C4-2B (cell line): ENCODE measurements at regions not wholly inside any gene's neighbourhood (a gene's known extent, or its start where the extent isn't known, plus 50 kb on each side); places are given as distances from the start of the nearest gene placed in this dataset.
A peak's percentile ranks its signal among the peaks of the same experiment; 100 is the strongest.
"Not testable (repeated sequence)": the region's sequence is repeated elsewhere in the genome, so short reads cannot be mapped to it uniquely, and the experiment has no call there.

Source experiments
- H3K27ac ChIP-seq: fragments of 450-650 bp; 2 replicates; pipeline ENCODE4 v1.5.1; 2017
- ZFX ChIP-seq: fragments of 450-650 bp; IDR thresholded peaks from 2 replicates; pipeline ENCODE4 v1.6.1; 2017
- TF ChIP-seq, protein P1 (sequence below): fragments of 450-650 bp; conservative IDR thresholded peaks from 2 replicates; pipeline ENCODE4 v1.5.1; 2017; ENCODE audit warnings: mild to moderate bottlenecking

DNA sequence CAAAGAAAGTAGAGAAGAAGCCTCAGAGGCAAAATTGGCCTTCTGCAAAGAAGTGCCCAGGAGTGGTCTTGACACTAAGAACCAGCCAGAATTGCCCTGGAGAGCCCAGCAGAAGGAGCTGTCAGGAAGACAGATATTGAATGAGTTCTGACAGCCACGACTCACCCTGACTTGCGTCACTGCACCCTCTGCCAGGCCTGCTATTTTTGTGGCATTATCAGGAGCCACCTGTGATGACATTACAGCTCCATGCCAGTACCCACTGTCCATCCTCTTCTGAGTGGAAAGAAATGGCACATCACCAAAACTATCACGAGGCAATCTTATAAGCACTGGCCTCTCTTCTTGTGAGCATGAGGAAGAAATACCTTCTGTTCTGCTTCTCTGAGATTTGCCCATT lies 67.7 kb downstream of the SMIM20 start:
- H3K27ac ChIP-seq: no peak overlapping the region
- TF ChIP-seq, protein P1, sequence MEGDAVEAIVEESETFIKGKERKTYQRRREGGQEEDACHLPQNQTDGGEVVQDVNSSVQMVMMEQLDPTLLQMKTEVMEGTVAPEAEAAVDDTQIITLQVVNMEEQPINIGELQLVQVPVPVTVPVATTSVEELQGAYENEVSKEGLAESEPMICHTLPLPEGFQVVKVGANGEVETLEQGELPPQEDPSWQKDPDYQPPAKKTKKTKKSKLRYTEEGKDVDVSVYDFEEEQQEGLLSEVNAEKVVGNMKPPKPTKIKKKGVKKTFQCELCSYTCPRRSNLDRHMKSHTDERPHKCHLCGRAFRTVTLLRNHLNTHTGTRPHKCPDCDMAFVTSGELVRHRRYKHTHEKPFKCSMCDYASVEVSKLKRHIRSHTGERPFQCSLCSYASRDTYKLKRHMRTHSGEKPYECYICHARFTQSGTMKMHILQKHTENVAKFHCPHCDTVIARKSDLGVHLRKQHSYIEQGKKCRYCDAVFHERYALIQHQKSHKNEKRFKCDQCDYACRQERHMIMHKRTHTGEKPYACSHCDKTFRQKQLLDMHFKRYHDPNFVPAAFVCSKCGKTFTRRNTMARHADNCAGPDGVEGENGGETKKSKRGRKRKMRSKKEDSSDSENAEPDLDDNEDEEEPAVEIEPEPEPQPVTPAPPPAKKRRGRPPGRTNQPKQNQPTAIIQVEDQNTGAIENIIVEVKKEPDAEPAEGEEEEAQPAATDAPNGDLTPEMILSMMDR: no peak
- TF ChIP-seq ZFX: no peak

- TF ChIP-seq ZFX: no peak
- TF ChIP-seq, protein P1: no peak
Measured at GRCh38 chr4:25982962-25983361, 68.9 kb downstream of the SMIM20 start.

DNA sequence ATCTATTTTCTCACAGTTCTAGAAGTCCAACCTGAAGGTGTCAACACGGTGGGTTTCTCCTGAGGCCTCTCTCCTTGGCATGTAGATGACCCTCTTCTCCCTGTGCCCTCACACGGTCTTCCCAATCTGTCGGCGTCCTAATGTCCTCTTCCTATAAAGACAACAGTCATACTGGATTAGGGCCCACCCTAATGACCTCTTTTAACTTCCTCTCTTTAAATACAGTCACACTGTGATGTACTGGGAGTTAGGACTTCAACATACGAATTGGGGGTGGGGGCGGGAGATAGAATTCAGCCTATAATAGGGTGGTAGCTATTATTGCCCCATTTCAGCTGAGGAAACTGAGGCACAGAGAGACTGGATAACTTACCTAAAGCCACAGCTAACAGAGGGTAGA lies 70.2 kb downstream of the SMIM20 start:
- TF ChIP-seq, protein P1: no peak
- TF ChIP-seq ZFX: no peak
- no peak overlapping the region for H3K27ac ChIP-seq

More at GRCh38 chr4:25982962-25983361, 68.9 kb downstream of the SMIM20 start:
- no peak overlapping the region for H3K27ac ChIP-seq

- H3K27ac ChIP-seq: no peak overlapping the region
- TF ChIP-seq, protein P1: no peak
Measured at GRCh38 chr4:25984796-25985195, 70.8 kb downstream of the SMIM20 start.

DNA sequence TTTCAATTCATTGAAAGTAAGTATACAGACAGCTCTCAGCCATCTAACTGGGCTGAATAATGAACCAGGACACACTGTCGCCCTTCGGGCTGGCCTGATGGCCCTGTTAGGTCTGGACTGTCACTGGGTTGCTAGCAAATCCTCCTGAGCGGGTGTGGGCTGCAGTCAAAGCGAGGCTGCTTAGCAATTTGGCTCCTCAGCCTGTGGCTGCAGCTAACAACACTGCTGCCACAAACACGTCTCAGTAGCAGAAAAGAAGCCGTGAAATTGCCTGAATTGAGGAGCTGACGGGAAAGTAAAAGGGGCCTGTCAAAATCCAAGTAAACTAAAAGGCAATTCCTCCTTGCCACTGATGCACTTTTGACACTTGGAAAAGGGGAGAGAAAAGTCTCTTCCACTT lies 72.8 kb downstream of the SMIM20 start:
- TF ChIP-seq, protein P1: no peak
- TF ChIP-seq ZFX: no peak
- no peak overlapping the region for H3K27ac ChIP-seq

DNA sequence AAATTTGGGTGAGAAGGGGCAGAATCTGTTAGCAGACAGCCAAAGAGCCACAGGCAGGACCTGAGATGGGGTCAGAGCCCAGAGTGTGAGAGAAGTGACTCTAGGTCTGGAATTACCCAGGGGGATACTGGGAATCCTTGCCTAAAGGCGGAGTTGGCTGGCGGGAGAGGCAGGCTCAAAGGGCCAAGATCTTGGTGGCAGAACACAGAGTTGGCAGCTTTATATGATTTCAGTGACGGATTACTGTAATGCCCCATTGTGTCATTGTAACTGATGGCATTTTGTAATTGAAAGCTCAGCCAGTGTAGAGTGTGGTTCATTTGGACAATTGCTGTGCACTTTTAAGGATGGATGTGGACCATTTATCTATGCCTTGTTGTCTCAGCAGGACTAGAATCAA lies 77.3 kb downstream of the SMIM20 start:
- TF ChIP-seq ZFX: no peak
- TF ChIP-seq, protein P1: no peak

DNA sequence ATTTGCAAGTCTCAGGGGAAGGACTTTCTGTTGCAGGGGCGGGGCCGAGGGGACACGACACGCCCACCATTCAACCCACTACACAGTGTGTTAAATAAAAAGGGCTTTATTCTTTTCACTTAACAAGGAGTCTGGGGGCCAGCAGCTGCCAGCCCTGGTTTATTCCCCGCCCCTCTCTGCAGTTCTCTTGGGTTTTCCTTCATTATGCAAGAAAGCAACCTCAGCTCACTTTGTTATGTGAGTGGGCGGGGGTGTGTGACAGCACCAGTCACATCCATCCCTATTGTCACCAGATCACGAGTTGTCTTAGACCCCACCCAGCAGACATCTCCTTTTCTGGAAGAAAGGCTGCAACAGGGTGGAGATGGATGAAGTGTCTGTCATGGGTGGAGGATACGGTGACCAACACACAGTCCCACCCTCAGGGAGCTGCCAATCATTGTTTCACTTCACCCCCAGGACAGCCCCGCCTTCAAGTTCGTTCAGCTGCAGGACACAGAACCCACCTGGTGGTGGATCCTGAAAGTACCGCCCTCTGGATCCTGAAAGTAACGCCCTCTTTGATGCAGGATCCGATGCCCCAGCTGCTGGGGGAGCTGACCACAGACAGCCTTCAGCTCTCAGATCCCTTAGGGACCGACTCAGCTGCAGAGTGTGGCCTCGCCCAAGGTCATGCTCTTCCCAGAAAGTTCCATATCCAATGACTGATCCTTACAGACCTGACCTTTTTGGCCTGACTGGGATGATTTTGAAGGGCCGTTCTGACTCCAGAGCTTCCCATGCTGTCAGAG lies 79.6 kb downstream of the SMIM20 start:
- no peak overlapping the region for H3K27ac ChIP-seq

More for the DNA sequence above, 77.3 kb downstream of the SMIM20 start:
- H3K27ac ChIP-seq: no peak overlapping the region

GRCh38 chr4:25994577-25994976 lies 80.6 kb downstream of the SMIM20 start:
- not testable (repeated sequence) for H3K27ac ChIP-seq

More for the DNA sequence above, 79.6 kb downstream of the SMIM20 start:
- TF ChIP-seq, protein P1: peak; percentile 31
- no peak for TF ChIP-seq ZFX
